GM12878 (cell line): ENCODE measurements at regions not wholly inside any gene's neighbourhood (a gene's known extent, or its start where the extent isn't known, plus 50 kb on each side); places are given as distances from the start of the nearest gene placed in this dataset.
"Not testable (repeated sequence)": the region's sequence is repeated elsewhere in the genome, so short reads cannot be mapped to it uniquely, and the experiment has no call there.

Source experiments
- ATAC-seq: fragments of 200-7000 bp; cut with Tn5 transposase; 3 replicates; pipeline ENCODE4 v1.9.1; 2020; ENCODE audit warnings: mild to moderate bottlenecking, moderate library complexity
- BruUV-seq: library from RNA; stranded (reverse); fragments of 400-500 nt; replicated peaks from 2 replicates; lab custom pipeline; 2021; lab: Mats Ljungman, UMichigan
- CTCF ChIA-PET: fragments of 300-600 bp; sonication (Branson Sonifier 250); formaldehyde crosslinking; extraction: SDS; loops from one replicate; lab custom pipeline; 2021; ENCODE audit warnings: inconsistent platforms; lab: Yijun Ruan, JAX
- POLR2A ChIA-PET: fragments of 350-600 bp; formaldehyde crosslinking; extraction: SDS; loops from one replicate; lab custom pipeline; 2021; ENCODE audit warnings: inconsistent platforms; lab: Charles Lee
- RAD21 ChIA-PET: fragments of 300-600 bp; sonication (Branson Sonifier 250); formaldehyde crosslinking; loops from one replicate; lab custom pipeline; 2023; ENCODE audit warnings: antibody characterized with exemption; ENCODE audit not compliant: unreplicated experiment; lab: Charles Lee
- SMC1A ChIA-PET: fragments of 300-600 bp; sonication (Branson Sonifier 250); formaldehyde crosslinking; loops from one replicate; lab custom pipeline; 2023; ENCODE audit not compliant: unreplicated experiment, uncharacterized antibody; lab: Charles Lee
- DNase-seq: peaks from one replicate; pipeline ENCODE4 v3.0.0-alpha.2; 2011; ENCODE audit warnings: low read depth, low spot score
- FAIRE-seq: peaks from 3 replicates; lab custom pipeline; 2011; peaks lifted over from hg19 to GRCh38; lab: Jason Lieb, UNC
- H2AFZ ChIP-seq: 2 replicates; pipeline ENCODE4 v1.6.0; 2011; ENCODE audit warnings: low read depth, low read length, control low read depth; ENCODE audit not compliant: control insufficient read depth
- H3K27ac ChIP-seq: 2 replicates; pipeline ENCODE4 v1.5.1; 2011; ENCODE audit warnings: control low read depth; ENCODE audit not compliant: control insufficient read depth, insufficient read depth
- H3K27me3 ChIP-seq, 2 experiments: replicated peaks in 1 of 2; 2 replicates each; pipeline versions ENCODE4 v1.6.0 to v1.6.1; 2011; ENCODE audit warnings: low read length in 1 of 2; ENCODE audit not compliant: control insufficient read depth in 2 of 2, insufficient read depth in 2 of 2
- H3K36me3 ChIP-seq, 2 experiments: 2 replicates each; pipeline ENCODE4 v1.5.1; 2011; ENCODE audit warnings: low read length in 1 of 2; ENCODE audit not compliant: control insufficient read depth in 2 of 2, insufficient read depth in 2 of 2
- H3K4me1 ChIP-seq: 2 replicates; pipeline ENCODE4 v1.6.1; 2011; ENCODE audit warnings: mild to moderate bottlenecking, low read length, moderate library complexity, mixed read lengths; ENCODE audit not compliant: control insufficient read depth, insufficient read depth
- H3K4me2 ChIP-seq: 2 replicates; pipeline ENCODE4 v1.6.0; 2011; ENCODE audit warnings: control low read depth; ENCODE audit not compliant: control insufficient read depth, insufficient read depth
- H3K4me3 ChIP-seq: fragments of 200-600 bp; sonication (generic); 2 replicates; pipeline ENCODE4 v1.5.1; 2016
- H3K79me2 ChIP-seq: 2 replicates; pipeline ENCODE4 v1.6.0; 2011; ENCODE audit warnings: low read length; ENCODE audit not compliant: control insufficient read depth, insufficient read depth
- H3K9ac ChIP-seq: 2 replicates; pipeline ENCODE4 v1.8.0; 2011; ENCODE audit warnings: low read length, control low read depth, mixed read lengths; ENCODE audit not compliant: control insufficient read depth, insufficient read depth
- H3K9me3 ChIP-seq: replicated peaks from 3 replicates; pipeline ENCODE4 v1.5.1; 2011; ENCODE audit warnings: mild to moderate bottlenecking, low read length; ENCODE audit not compliant: control insufficient read depth, insufficient read depth
- H4K20me1 ChIP-seq: 2 replicates; pipeline ENCODE4 v1.6.0; 2011; ENCODE audit not compliant: control insufficient read depth, insufficient read depth
- WGBS: methylation state at CpG from one replicate; pipeline ENCODE4 v1.1.6; 2016; ENCODE audit warnings: low lambda C conversion rate; ENCODE audit not compliant: insufficient replicate concordance, insufficient coverage; ENCODE audit errors: missing lambda C conversion rate; 5-methylcytosine and 5-hydroxymethylcytosine counted together
- in situ Hi-C: fragments of 300-500 bp; cut with MboI; formaldehyde crosslinking; loops from 9 replicates; pipeline ENCODE4 v1.14.3; 2018; ENCODE audit warnings: mixed read lengths
- intact Hi-C: fragments of 100-400 bp; cut with micrococcal nuclease; formaldehyde crosslinking; loops from one replicate; pipeline ENCODE4 v1.14.2; 2022; ENCODE audit not compliant: unreplicated experiment

DNA sequence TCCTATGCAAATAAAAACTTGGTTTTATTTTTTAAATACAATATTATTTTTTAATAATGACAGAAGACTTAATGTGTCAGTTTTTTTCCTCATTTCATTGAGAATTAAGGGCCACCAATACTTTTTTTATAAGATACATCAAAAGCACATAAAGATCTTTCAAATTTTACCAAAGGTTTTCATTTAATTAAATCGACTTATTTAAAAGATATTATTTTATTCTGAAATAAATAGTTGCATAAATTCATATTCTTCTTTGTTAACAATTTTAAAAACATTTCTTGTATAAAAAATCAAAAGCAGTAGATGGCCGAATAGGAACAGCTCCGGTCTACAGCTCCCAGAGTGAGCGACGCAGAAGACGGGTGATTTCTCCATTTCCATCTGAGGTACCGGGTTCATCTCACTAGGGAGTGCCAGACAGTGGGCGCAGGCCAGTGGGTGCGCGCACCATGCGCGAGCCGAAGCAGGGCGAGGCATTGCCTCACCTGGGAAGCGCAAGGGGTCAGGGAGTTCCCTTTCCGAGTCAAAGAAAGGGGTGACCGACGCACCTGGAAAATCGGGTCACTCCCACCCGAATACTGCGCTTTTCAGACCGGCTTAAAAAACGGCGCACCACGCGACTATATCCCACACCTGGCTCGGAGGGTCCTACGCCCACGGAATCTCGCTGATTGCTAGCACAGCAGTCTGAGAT lies 374.6 kb upstream of the NPVF start:
- intact Hi-C loops, H4K20me1 ChIP-seq, SMC1A ChIA-PET, H3K9ac ChIP-seq, H3K36me3 ChIP-seq, H3K4me1 ChIP-seq, RAD21 ChIA-PET, H3K79me2 ChIP-seq, H3K4me3 ChIP-seq, H3K27ac ChIP-seq, BruUV-seq, H2AFZ ChIP-seq, FAIRE-seq, in situ Hi-C loops, POLR2A ChIA-PET, H3K4me2 ChIP-seq, H3K9me3 ChIP-seq, DNase-seq, H3K27me3 ChIP-seq, ATAC-seq, CTCF ChIA-PET: not testable (repeated sequence)
- 16% methylated on average over 29 of the region's 30 CpGs for WGBS

DNA sequence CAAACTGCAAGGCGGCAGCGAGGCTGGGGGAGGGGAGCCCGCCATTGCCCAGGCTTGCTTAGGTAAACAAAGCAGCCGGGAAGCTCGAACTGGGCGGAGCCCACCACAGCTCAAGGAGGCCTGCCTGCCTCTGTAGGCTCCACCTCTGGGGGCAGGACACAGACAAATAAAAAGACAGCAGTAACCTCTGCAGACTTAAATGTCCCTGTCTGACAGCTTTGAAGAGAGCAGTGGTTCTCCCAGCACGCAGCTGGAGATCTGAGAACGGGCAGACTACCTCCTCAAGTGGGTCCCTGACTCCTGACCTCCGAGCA lies 375.1 kb upstream of the NPVF start:
- FAIRE-seq, SMC1A ChIA-PET, RAD21 ChIA-PET, H3K9ac ChIP-seq, CTCF ChIA-PET, H3K27ac ChIP-seq, intact Hi-C loops, H3K4me2 ChIP-seq, H3K9me3 ChIP-seq, in situ Hi-C loops, H2AFZ ChIP-seq, H3K36me3 ChIP-seq, H3K79me2 ChIP-seq, POLR2A ChIA-PET, DNase-seq, H3K27me3 ChIP-seq, H3K4me3 ChIP-seq, H3K4me1 ChIP-seq, H4K20me1 ChIP-seq, ATAC-seq, BruUV-seq: not testable (repeated sequence)
- WGBS = no CpG with 5 or more reads among the region's 9 CpGs
